GM08714 (cell line): ENCODE measurements at regions not wholly inside any gene's neighbourhood (a gene's known extent, or its start where the extent isn't known, plus 50 kb on each side); places are given as distances from the start of the nearest gene placed in this dataset.

Experiments
- H3K4me3 ChIP-seq: fragments of 200-500 bp; sonication (Bioruptor generic); 2 replicates; pipeline ENCODE4 v1.5.1; 2014; ENCODE audit warnings: mild to moderate bottlenecking, low read length, inconsistent platforms
- ZNF274 ChIP-seq: IDR thresholded peaks from 2 replicates; pipeline ENCODE4 v1.6.1; 2012; ENCODE audit warnings: mild to moderate bottlenecking, low read depth, low read length

DNA sequence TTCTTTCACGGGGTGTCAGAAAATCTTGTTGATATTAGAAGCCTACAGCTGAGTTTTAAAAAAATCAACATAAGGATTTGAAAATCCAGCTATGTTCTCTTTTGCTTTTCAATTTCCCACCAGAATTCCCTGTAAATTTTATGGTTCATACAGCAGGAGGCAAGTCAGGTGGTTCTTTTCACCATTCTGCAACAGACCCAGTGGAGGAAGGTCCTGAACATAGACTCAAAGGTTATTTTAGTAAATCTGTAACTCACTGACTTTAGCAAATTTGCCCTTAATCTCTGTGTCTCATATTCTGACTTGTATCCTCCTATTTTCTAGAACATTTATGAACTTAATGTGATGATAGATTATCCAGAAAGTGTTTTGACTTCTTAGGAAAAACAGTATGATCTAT, 235.4 kb upstream of the E2F7 start:
- no peak overlapping the region for H3K4me3 ChIP-seq
- TF ChIP-seq ZNF274 = no peak

DNA sequence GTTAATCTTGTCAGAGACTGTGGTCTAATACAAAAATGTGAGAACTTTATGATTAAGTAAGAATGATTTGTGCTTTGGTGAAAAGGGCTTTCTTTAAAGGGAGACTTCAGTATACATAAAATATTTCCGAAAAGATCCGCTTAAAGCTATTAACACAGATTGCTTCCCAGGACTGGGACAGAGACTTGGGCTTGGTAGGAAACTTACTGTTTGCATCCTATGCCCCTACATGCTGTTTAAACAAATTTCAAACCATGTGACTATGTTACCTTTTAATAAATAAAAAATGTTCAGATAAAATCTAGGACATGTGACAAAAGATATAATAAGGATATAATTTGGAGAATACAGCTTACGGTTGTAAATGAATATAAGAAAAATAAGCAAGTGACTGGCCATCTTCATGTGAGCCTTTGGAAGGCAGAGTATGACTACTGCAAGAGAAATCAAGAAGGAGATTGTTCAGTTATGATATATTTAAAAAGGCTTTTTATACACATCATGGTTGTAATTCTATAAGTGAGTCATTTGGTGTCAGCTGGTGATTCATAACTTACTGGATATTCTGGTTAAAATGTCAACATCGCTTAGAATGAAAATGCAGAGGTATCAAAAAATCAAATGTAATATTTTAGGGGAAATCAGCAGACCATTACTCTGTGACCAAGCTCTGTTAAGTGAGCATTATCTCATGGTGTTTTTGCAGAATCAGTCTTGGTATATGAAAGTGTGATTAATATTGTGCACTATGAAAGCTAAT, 234.7 kb upstream of the E2F7 start:
- no peak overlapping the region for H3K4me3 ChIP-seq
- no peak for TF ChIP-seq ZNF274

DNA sequence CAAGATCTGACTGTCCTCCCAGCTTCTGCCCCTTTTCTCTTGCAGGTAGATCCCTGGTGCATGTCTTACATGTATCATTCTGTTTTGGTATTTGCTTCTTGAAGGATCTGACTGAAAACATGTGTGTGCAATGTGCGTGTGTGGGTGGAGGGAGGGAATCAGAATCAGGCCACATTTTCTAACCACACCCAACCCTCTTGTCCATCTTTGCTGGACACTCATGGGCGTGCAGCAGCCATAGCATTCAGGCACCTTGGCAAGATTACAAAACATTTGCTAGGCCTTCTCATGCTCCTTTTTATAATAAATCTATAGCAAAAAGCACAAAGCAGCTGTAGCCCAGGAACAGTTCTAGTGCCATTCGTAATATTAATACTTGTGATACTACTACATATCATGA, 233.6 kb upstream of the E2F7 start:
- no peak for TF ChIP-seq ZNF274
- no peak overlapping the region for H3K4me3 ChIP-seq

DNA sequence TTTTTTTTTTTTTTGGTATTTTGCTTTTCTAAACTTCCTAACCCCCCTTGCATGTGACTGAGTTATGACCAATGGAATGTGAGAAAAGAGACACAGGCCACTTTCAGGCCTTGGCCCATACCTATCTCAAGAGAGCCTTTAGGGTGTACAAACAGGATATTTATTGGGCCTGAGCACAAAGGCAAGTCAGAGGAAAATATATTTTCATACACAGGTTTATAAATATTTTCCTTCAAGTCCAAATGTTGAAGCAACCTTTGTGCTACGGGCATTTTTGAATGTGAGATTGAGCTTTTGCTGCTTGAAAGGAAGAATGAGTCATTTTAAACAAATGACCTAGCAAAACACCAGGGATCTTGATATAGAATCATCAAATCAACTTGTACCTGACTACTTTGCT, 228.6 kb upstream of the E2F7 start:
- H3K4me3 ChIP-seq = no peak overlapping the region
- TF ChIP-seq ZNF274 = no peak

DNA sequence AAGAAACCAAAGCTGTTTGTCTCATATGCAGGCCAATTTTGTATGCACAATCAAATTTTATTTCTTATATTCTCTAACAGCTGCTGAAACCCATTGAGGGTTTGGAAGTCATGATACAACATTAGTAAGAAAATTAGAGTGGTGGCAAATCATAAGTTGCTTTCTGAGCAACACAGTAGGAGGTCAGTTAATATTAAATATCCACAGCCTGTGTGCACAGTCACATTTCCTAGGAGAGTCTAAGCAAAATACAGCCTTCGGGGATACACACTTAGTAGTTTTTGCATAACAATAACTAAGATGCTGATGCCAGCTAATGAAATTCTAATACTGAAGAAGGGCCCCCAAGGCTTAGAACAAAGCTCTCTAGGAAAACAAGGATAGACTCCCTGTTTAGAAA, 209.6 kb upstream of the E2F7 start:
- no peak for TF ChIP-seq ZNF274
- H3K4me3 ChIP-seq = no peak overlapping the region

DNA sequence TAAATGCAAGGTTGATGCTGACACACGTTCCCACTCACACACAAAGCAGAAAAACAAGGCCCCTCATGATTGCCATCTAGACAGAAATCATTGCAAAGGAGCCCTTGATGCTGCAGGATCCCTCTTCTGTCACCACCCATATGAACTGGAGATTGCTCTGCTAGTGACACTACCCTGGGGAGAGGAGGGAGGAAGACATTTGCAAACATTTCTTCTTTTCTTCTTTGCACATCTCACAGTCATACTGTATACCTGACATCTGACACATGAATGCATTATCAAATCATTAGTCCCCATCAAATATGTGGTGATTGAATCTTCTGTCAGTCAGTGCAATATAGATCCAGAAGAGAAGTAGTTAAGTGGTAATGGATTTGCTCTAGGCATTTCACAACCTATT, 208.5 kb upstream of the E2F7 start:
- no peak for TF ChIP-seq ZNF274
- H3K4me3 ChIP-seq = no peak overlapping the region

DNA sequence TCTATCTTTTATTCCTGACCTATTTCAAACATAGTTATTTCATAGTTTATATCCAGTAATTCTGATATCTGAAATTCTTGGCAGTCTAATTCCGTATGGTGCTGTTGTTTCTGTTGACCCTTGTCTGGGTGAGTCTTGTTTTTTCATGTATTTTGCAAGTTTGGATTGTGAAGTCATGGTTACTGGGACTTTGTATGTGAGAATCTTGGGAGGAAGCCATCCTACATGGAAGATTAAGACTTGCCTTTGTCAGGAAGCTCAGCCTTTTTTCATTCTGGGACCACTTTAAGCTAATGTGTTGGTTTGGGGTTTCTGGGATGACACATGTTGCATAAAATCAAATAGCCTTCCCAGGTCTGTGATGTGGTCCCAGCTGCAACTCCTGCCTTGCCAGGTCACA, 191.6 kb upstream of the E2F7 start:
- no peak for TF ChIP-seq ZNF274
- H3K4me3 ChIP-seq = no peak overlapping the region

DNA sequence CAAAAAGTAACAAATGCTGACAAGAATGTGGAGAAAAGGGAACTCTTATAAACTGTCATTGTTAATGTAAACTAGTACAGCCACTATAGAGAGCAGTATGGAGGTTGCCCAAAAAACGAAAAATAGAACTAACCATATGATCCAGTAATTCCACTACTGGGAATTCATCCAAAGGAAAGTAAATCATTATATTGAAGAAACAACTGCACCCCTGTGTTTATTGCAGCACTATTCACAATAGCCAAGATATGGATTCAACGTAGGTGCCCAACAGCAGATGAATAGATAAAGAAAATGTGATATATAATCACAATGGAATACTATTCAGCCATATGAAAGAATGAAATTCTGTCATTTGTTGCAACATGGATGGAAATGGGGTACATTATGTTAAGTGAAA, 188.0 kb upstream of the E2F7 start:
- no peak for TF ChIP-seq ZNF274
- H3K4me3 ChIP-seq = no peak overlapping the region

DNA sequence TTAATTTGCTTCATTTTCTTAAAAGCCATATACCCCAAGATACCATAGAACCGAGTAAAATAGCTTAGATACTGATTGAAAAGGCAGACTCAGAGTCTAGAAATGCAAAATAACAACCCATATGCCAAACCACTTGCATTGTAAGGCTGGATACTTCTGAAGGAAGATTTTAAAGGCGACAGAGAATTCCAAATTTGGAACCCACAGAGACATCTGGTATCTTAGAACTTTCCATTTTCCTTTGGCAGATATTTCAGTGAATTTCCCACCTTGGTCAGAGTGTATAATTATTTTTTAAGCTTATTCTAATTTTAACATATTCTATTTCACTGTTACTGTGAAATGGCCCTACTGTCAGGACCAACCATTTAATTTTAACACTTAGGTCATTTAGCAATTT, 186.4 kb upstream of the E2F7 start:
- H3K4me3 ChIP-seq = no peak overlapping the region
- TF ChIP-seq ZNF274 = no peak

DNA sequence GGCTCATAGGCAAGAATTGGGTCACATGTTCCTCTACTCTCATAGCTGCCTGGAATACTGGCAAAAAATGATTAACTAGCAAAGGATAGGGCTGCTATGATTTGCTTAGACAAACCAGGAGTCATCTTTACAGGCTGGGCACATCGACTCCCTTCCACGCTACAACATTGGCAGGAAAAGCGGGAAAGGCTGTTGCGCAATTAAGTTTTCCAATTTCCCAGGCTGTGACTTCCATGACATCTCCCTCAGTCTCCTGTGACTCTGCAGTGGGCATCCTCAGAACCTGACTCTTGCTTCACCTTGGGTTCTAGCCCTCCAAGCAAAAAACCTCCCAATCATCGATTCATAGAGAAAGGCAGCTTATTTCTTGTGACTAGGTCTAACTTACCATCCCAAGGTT, 184.5 kb upstream of the E2F7 start:
- TF ChIP-seq ZNF274 = no peak
- H3K4me3 ChIP-seq = no peak overlapping the region

DNA sequence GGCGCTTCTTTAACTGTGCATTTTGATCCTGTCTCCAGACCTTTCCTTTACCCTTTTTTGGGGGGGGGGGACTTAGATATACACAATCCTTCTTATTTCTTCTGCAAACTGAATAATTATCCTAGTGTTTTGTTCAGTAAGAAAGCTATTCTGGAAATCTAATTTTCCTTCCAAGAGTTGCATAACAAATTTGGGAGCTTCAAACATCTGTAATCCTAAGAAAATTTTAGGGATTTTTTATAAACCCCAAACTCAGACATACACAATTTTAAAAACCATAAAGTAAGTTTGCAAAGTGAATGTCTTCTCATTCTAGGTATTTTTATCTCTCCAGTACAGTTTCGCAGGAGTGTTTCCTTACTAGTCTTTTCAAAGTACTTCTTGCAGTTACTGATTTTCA, 182.7 kb upstream of the E2F7 start:
- TF ChIP-seq ZNF274 = no peak
- no peak overlapping the region for H3K4me3 ChIP-seq

DNA sequence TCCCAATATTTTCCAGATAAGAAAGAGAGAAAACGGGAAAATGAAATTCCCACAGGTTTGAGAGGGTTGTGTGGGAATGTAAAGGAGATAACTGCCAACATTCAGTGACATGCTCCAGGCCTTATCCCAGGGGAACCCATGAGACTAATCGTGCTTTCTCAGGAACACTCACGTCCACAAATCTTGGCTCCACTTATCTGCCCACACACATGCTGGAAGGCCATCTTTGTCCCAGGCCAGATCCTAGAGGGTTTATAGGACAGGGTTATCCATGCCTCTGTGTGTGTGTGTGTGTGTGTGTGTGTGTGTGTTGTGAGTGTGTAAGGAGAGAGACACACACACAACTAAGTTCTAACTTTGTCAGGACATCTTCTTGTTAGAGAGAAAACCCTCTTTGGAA, 182.2 kb upstream of the E2F7 start:
- no peak for TF ChIP-seq ZNF274
- H3K4me3 ChIP-seq = no peak overlapping the region

DNA sequence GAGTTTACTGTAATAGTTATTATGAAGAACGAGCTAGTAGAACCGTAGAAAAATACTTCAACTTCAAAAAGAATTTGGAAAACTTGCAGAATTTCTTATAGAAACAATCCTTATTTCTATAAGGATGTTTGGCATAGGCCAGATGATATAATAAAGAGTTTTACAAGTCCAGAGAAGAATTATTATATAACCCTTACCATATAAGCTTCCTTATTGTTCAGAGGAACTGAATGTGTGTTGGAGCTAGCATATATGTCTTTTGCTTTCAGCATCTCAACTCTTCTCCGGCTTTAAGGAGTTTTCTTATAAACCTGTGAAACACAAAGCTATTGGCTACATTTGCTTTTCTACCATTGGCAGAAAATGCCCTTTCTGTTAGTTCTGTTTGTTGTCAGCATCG, 178.0 kb upstream of the E2F7 start:
- H3K4me3 ChIP-seq = no peak overlapping the region
- no peak for TF ChIP-seq ZNF274

DNA sequence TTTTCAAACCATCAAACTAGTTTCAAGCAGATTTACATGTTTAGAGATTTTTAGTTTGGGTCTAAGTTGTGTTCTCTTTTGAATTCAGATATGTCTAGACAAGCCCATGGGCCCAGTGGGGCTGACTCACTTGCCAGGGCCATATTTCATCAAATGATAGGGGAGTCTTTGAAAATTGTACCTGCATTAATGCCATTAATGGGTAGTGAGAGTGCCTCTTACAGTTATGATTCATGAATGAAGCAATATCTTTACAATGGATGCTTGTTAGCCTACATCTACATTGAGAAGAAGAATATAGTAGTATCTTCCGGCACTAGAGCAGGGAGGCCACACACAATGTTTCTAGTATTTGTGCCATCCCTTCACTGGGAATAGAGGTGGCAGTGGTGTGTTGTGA, 174.2 kb upstream of the E2F7 start:
- no peak for TF ChIP-seq ZNF274
- H3K4me3 ChIP-seq = no peak overlapping the region

DNA sequence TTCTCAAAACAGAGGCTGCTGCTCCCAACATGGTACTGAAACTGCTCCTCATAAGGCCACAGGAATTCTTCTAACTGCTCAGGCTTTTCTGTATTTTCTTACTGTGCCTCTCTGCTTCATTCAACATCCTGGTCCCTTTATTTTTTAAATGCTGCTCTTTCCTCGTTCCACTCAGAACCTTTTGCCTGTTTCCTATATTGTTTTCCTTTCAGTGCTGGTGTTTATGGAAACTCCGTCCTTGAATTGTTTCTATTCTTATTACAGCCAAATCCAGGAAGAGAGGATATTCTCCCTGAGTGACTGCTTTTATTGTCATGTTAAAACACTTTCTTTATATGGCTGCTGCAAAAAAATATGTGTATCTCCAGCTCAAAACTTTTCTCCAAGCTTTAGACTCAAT, 173.0 kb upstream of the E2F7 start:
- H3K4me3 ChIP-seq = no peak overlapping the region
- no peak for TF ChIP-seq ZNF274

DNA sequence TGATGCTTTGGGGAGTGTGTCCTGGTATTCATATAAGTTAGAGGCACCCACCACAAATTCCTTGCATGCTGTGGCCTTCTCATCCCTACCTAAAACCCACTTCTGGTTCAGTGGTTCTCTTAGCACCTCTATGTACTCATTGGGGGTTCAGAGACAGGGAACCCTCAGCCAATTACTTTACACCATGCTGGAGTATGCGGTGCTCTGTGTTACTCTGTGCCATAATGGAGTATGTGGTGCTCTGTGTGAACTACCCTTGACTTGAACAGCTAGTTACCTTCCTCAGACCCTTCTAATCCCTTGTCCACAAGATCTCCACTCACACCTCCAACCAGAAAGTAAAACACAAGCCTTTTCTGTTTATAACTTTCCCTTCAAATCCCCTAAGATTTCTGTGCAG, 172.5 kb upstream of the E2F7 start:
- no peak overlapping the region for H3K4me3 ChIP-seq
- no peak for TF ChIP-seq ZNF274
